GM12891 (cell line): ENCODE measurements at regions not wholly inside any gene's neighbourhood (a gene's known extent, or its start where the extent isn't known, plus 50 kb on each side); places are given as distances from the start of the nearest gene placed in this dataset.

Source experiments
- PAX5 ChIP-seq: IDR thresholded peaks from 2 replicates; pipeline ENCODE4 v1.6.1; 2011; ENCODE audit warnings: low read length, moderate library complexity, mild to moderate bottlenecking; ENCODE audit not compliant: insufficient read depth, severe bottlenecking
- POLR2A ChIP-seq: IDR thresholded peaks from 2 replicates; pipeline ENCODE4 v1.6.1; 2011; ENCODE audit warnings: low read depth, low read length, control low read depth
- POLR2AphosphoS5 ChIP-seq: IDR thresholded peaks from 2 replicates; pipeline ENCODE4 v1.6.1; 2011; ENCODE audit warnings: low read depth, low read length, control low read depth
- POU2F2 ChIP-seq: IDR thresholded peaks from 2 replicates; pipeline ENCODE4 v1.6.1; 2011; ENCODE audit warnings: low read depth, mild to moderate bottlenecking, control low read depth, low read length, moderate library complexity
- SPI1 ChIP-seq: IDR thresholded peaks from 2 replicates; pipeline ENCODE4 v1.6.1; 2011; ENCODE audit warnings: low read depth, low read length, control low read depth
- TAF1 ChIP-seq: IDR thresholded peaks from 2 replicates; pipeline ENCODE4 v1.6.1; 2011; ENCODE audit warnings: low read depth, low read length, control low read depth

- TF ChIP-seq POLR2AphosphoS5 (no peak), POLR2A (no peak), TAF1 (no peak), POU2F2 (no peak), SPI1 (no peak), PAX5 (no peak)
Observed at GRCh38 chr3:160157321-160157720, 67.9 kb upstream of the C3orf80 start.
